Smooth muscle cell (in vitro differentiated cells): ENCODE measurements at regions not wholly inside any gene's neighbourhood (a gene's known extent, or its start where the extent isn't known, plus 50 kb on each side); places are given as distances from the start of the nearest gene placed in this dataset.
A peak's percentile ranks its signal among the peaks of the same experiment; 100 is the strongest.

ENCODE experiments used
- DNase-seq: peaks from one replicate; lab custom pipeline; 2025; ENCODE audit not compliant: unreplicated experiment; lab: John Stamatoyannopoulos, UW
- H2AFZ ChIP-seq: fragments of 200-600 bp; sonication (generic); 2 replicates; pipeline ENCODE4 v1.6.0; 2016; ENCODE audit warnings: antibody characterized with exemption, low read depth, mild to moderate bottlenecking
- H3F3A ChIP-seq: fragments of 200-600 bp; sonication (generic); 2 replicates; pipeline ENCODE4 v1.6.0; 2017; ENCODE audit warnings: antibody characterized with exemption, low read depth
- H3K27ac ChIP-seq: fragments of 200-600 bp; sonication (generic); 2 replicates; pipeline ENCODE4 v1.5.1; 2016; ENCODE audit warnings: low read depth, mild to moderate bottlenecking
- H3K27me3 ChIP-seq: fragments of 200-600 bp; sonication (generic); 2 replicates; pipeline ENCODE4 v1.6.1; 2016; ENCODE audit warnings: low read depth, mild to moderate bottlenecking
- H3K36me3 ChIP-seq: fragments of 200-600 bp; sonication (generic); 2 replicates; pipeline ENCODE4 v1.5.1; 2016; ENCODE audit warnings: low read depth
- H3K4me1 ChIP-seq: fragments of 200-600 bp; sonication (generic); 2 replicates; pipeline ENCODE4 v1.5.1; 2016; ENCODE audit warnings: low read depth
- H3K4me2 ChIP-seq: fragments of 200-600 bp; sonication (generic); 2 replicates; pipeline ENCODE4 v1.6.0; 2016; ENCODE audit warnings: mild to moderate bottlenecking
- H3K4me3 ChIP-seq: fragments of 200-600 bp; sonication (generic); 2 replicates; pipeline ENCODE4 v1.5.1; 2016; ENCODE audit warnings: mild to moderate bottlenecking
- H3K79me2 ChIP-seq: fragments of 200-600 bp; sonication (generic); 2 replicates; pipeline ENCODE4 v1.6.0; 2016; ENCODE audit warnings: low read depth, mild to moderate bottlenecking
- H3K9ac ChIP-seq: fragments of 200-600 bp; sonication (generic); 2 replicates; pipeline ENCODE4 v1.6.0; 2016; ENCODE audit warnings: low read depth
- H3K9me3 ChIP-seq: fragments of 200-600 bp; sonication (generic); replicated peaks from 2 replicates; pipeline ENCODE4 v1.5.1; 2016; ENCODE audit warnings: low read depth
- H4K20me1 ChIP-seq: fragments of 200-600 bp; sonication (generic); 2 replicates; pipeline ENCODE4 v1.6.0; 2016; ENCODE audit warnings: low read depth
- CTCF ChIP-seq: fragments of 200-600 bp; sonication (generic); IDR thresholded peaks from 2 replicates; pipeline ENCODE4 v1.5.1; 2017; ENCODE audit warnings: borderline replicate concordance, mild to moderate bottlenecking, antibody characterized with exemption; ENCODE audit not compliant: insufficient read depth, poor library complexity, severe bottlenecking
- WGBS: methylation state at CpG from one replicate; pipeline ENCODE4 v1.1.7; 2016; ENCODE audit warnings: low lambda C conversion rate; 5-methylcytosine and 5-hydroxymethylcytosine counted together

- Histone ChIP-seq H3K4me3 (no peak overlapping the region), H3K27ac (peak overlapping the region; percentile 47), H3K36me3 (no peaks in the 10 kb centered on the region), H3K27me3 (no peaks in the 10 kb centered on the region), H3K9me3 (no peaks in the 10 kb centered on the region), H4K20me1 (no peaks in the 10 kb centered on the region), H3K4me2 (no peak overlapping the region), H3K79me2 (no peaks in the 10 kb centered on the region), H3K4me1 (peaks cover 17% of the 10 kb centered on the region), H3F3A (peaks cover 6% of the 10 kb centered on the region), H3K9ac (no peak overlapping the region), H2AFZ (no peak overlapping the region)
- no peak for TF ChIP-seq CTCF
- DNase-seq, result no peak
These were observed 57.2 kb upstream of the TIPARP start for GRCh38 chr3:156617145-156617544.

DNA sequence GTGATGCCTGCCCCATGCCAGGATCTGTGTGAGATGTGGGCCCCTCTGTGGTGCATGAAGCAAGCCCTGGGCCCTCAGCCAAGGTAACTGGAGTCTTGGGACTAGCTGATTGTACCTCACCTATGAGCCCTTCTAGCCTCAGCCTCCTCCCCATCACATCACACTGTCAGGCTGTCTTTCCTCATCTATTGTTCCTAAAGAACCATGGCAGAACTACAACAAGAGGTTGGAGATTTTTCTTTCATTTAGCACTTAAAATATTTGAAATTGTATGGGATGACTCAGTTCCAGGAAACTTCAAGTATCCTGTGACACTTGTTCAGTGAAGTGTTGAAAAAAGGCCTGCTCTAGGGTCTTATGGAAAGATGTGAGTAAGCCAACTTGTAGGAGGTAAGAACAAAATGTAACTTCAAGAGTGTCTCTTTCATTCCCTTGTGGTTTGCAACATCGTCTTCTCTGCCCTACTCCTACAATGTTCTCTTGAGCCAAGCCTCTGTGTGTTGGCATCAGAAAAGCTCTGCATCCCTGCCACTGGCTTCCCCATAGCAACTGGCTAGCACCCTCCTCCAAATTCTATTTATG, 58.7 kb upstream of the TIPARP start:
- Histone ChIP-seq H4K20me1 (no peaks in the 10 kb centered on the region), H3K27ac (peak overlapping the region; percentile 67), H3K36me3 (no peaks in the 10 kb centered on the region), H3K9me3 (no peaks in the 10 kb centered on the region), H3K9ac (no peak overlapping the region), H3K4me3 (no peak overlapping the region), H3K27me3 (no peaks in the 10 kb centered on the region), H3K4me1 (peaks cover 17% of the 10 kb centered on the region), H3K4me2 (no peak overlapping the region), H3F3A (peaks cover 6% of the 10 kb centered on the region), H2AFZ (no peak overlapping the region), H3K79me2 (no peaks in the 10 kb centered on the region)
- 14% methylated on average over 1 of the region's 1 CpG for WGBS
- no peak for DNase-seq
- no peak for TF ChIP-seq CTCF

- WGBS, result 75% methylated on average over 1 of the region's 1 CpG
- Histone ChIP-seq H3K27ac (peak overlapping the region; percentile 67), H3K9me3 (no peaks in the 10 kb centered on the region), H3K9ac (no peak overlapping the region), H3K4me3 (no peak overlapping the region), H4K20me1 (no peaks in the 10 kb centered on the region), H3K79me2 (no peaks in the 10 kb centered on the region), H3K4me1 (peaks cover 17% of the 10 kb centered on the region), H3K4me2 (peak overlapping the region; percentile 18), H3F3A (peaks cover 6% of the 10 kb centered on the region), H2AFZ (no peak overlapping the region), H3K27me3 (no peaks in the 10 kb centered on the region), H3K36me3 (no peaks in the 10 kb centered on the region)
- no peak for DNase-seq
- TF ChIP-seq CTCF, result no peak
These were observed 59.5 kb upstream of the TIPARP start for GRCh38 chr3:156614642-156615511.
